Right lobe of liver (tissue), 6 donors: ENCODE measurements at regions not wholly inside any gene's neighbourhood (a gene's known extent, or its start where the extent isn't known, plus 50 kb on each side); places are given as distances from the start of the nearest gene placed in this dataset.
"Not testable (repeated sequence)": the region's sequence is repeated elsewhere in the genome, so short reads cannot be mapped to it uniquely, and the experiment has no call there.

Experiments used
- ATAC-seq, 4 donors: fragments of 200-7000 bp; cut with Tn5 transposase; one replicate each; pipeline ENCODE4 v1.9.1; 2020; ENCODE audit warnings: mild to moderate bottlenecking in 4 of 4, moderate library complexity in 4 of 4
- DNase-seq, 3 donors: peaks; one replicate each; pipeline ENCODE4 v3.0.0-alpha.2; 2020
- H3K27ac ChIP-seq, 3 donors: fragments of 200-600 bp; one replicate each; pipeline ENCODE4 v1.8.0; 2022
- H3K27me3 ChIP-seq, 2 donors: fragments of 200-600 bp; one replicate each; pipeline ENCODE4 v1.8.0; 2022
- H3K36me3 ChIP-seq, 4 donors: fragments of 200-600 bp; sonication (generic) in 1 of 4; one replicate each; pipeline versions ENCODE4 v1.5.1 to v1.8.0; 2017 to 2022; ENCODE audit warnings: control low read depth in 1 of 4
- H3K4me1 ChIP-seq, 4 donors: fragments of 200-600 bp; sonication (generic) in 1 of 4; one replicate each; pipeline versions ENCODE4 v1.5.1 to v1.8.0; 2017 to 2022; ENCODE audit warnings: control low read depth in 1 of 4
- H3K4me3 ChIP-seq, 3 donors: fragments of 200-600 bp; one replicate each; pipeline ENCODE4 v1.8.0; 2022
- H3K9me3 ChIP-seq, 4 donors: fragments of 200-600 bp; sonication (generic) in 1 of 4; one replicate each; pipeline versions ENCODE4 v1.5.1 to v1.8.0; 2017 to 2022; ENCODE audit warnings: control low read depth in 1 of 4
- CTCF ChIP-seq, 4 donors: fragments of 200-600 bp in 3 of 4; fragments of 450-650 bp in 1 of 4; IDR thresholded peaks; one replicate each; pipeline versions ENCODE4 v1.5.1 to v1.8.0; 2016 to 2022; ENCODE audit warnings: antibody characterized with exemption in 4 of 4, mild to moderate bottlenecking in 2 of 4
- POLR2A ChIP-seq: fragments of 450-650 bp; IDR thresholded peaks from one replicate; pipeline ENCODE4 v1.6.1; 2017; ENCODE audit warnings: antibody characterized with exemption, mild to moderate bottlenecking
- WGBS: methylation state at CpG from one replicate; pipeline ENCODE4 v1.1.6; 2018; ENCODE audit warnings: low coverage, low lambda C conversion rate; ENCODE audit not compliant: insufficient coverage; ENCODE audit errors: missing lambda C conversion rate; 5-methylcytosine and 5-hydroxymethylcytosine counted together
- intact Hi-C, 2 donors: fragments of 100-400 bp; cut with DNase I; formaldehyde crosslinking; loops; one replicate each; pipeline versions ENCODE4 v1.11.2 to v1.14.1; 2022
- donor health status: DM: no; HTN: yes; CAD: no.
- donor health status: DM: no; HTN: no; CAD: no.
- donor health status: DM: no; HTN: no; CAD: no.
- donor health status: DM: no; HTN: yes; CAD: no.
- donor health status: DM: no; HTN: yes; CAD: no.

- Histone ChIP-seq H3K4me3 (no peak overlapping the region), H3K4me1 (no peaks in the 10 kb centered on the region), H3K27ac (no peak overlapping the region), H3K9me3 (no peaks in the 10 kb centered on the region), H3K27me3 (no peaks in the 10 kb centered on the region), H3K36me3 (no peaks in the 10 kb centered on the region)
- TF ChIP-seq POLR2A (no peak), CTCF (IDR thresholded peaks at IDR 0.05) (no peak)
- no peak for DNase-seq
- intact Hi-C loops: no loop called here
- WGBS: 48% methylated on average over 3 of the region's 3 CpGs
- ATAC-seq: no peak
Measured at GRCh38 chr14:46574221-46574977, 77.2 kb downstream of the RPL10L start.

- H3K27me3 ChIP-seq: no peaks in the 10 kb centered on the region
- intact Hi-C loops: no loop called here
- no peaks in the 10 kb centered on the region for H3K36me3 ChIP-seq
- no peaks in the 10 kb centered on the region for H3K4me1 ChIP-seq
- no peak overlapping the region for H3K27ac ChIP-seq
- H3K4me3 ChIP-seq: no peak overlapping the region
- ATAC-seq: no peak
- DNase-seq: no peak
- H3K9me3 ChIP-seq: no peaks in the 10 kb centered on the region
- TF ChIP-seq POLR2A (no peak), CTCF (IDR thresholded peaks at IDR 0.05) (no peak)
Measured at GRCh38 chr14:46573498-46573897, 78.1 kb downstream of the RPL10L start.

GRCh38 chr14:46571970-46572369, 79.6 kb downstream of the RPL10L start:
- DNase-seq (no peak), ATAC-seq (no peak)
- H3K27ac ChIP-seq: no peak overlapping the region
- TF ChIP-seq CTCF (IDR thresholded peaks at IDR 0.05): no peak
- TF ChIP-seq POLR2A: no peak
- H3K27me3 ChIP-seq: no peaks in the 10 kb centered on the region
- WGBS: 67% methylated on average over 2 of the region's 2 CpGs
- H3K4me1 ChIP-seq: no peaks in the 10 kb centered on the region
- no peak overlapping the region for H3K4me3 ChIP-seq
- no peaks in the 10 kb centered on the region for H3K9me3 ChIP-seq
- no peaks in the 10 kb centered on the region for H3K36me3 ChIP-seq
- intact Hi-C loops: no loop called here

GRCh38 chr14:46568161-46568560, 83.4 kb downstream of the RPL10L start:
- H3K27ac ChIP-seq, H3K36me3 ChIP-seq, intact Hi-C loops, H3K4me3 ChIP-seq, H3K9me3 ChIP-seq, DNase-seq, H3K27me3 ChIP-seq, H3K4me1 ChIP-seq, ATAC-seq: not testable (repeated sequence)
- 56% methylated on average over 1 of the region's 1 CpG for WGBS

- no peak for DNase-seq
- intact Hi-C loops: no loop called here
- WGBS: 56% methylated on average over 3 of the region's 9 CpGs
- no peaks in the 10 kb centered on the region for H3K4me1 ChIP-seq
- no peaks in the 10 kb centered on the region for H3K36me3 ChIP-seq
- H3K27me3 ChIP-seq: no peaks in the 10 kb centered on the region
- no peak overlapping the region for H3K4me3 ChIP-seq
- no peak for ATAC-seq
- TF ChIP-seq CTCF (IDR thresholded peaks at IDR 0.05) (no peak), POLR2A (no peak)
- no peak overlapping the region for H3K27ac ChIP-seq
- H3K9me3 ChIP-seq: no peaks in the 10 kb centered on the region
Measured at GRCh38 chr14:46550836-46551235, 100.7 kb downstream of the RPL10L start.
